ENCODE measurements at regions not wholly inside any gene's neighbourhood (a gene's known extent, or its start where the extent isn't known, plus 50 kb on each side); places are given as distances from the start of the nearest gene placed in this dataset.

DNA sequence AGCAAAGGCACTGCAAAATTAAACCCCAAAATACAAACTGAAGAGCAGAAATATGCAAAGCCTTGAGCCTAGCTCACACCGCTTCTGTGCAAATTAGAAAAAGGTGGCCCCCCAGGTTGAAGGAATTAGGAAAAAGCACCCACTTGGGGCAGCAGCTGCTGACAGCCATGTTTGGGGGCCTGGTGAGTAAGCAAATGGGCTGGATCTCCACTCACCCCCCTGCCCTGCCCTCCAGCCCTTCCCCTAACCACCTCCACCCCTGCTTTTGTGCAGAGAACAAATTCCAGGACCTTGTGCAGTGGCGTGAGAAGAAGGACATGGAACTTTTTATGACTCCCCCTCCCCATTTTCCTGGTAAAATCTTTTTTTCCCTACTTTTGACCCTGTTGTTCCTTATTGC, 92.0 kb upstream of the DNAH5 start:
- Histone ChIP-seq H3K27me3 (ENCODE audit: low read depth) (no peaks in the 10 kb centered on the region), H3K4me1 (peaks cover 28% of the 10 kb centered on the region), H3K36me3 (no peaks in the 10 kb centered on the region), H3K4me3 (peak overlapping the region; percentile 47), H3K9me3 (replicated peaks) (no peaks in the 10 kb centered on the region), H3K27ac (replicated peaks) (peak overlapping the region; percentile 70)
- TF ChIP-seq, protein P1, sequence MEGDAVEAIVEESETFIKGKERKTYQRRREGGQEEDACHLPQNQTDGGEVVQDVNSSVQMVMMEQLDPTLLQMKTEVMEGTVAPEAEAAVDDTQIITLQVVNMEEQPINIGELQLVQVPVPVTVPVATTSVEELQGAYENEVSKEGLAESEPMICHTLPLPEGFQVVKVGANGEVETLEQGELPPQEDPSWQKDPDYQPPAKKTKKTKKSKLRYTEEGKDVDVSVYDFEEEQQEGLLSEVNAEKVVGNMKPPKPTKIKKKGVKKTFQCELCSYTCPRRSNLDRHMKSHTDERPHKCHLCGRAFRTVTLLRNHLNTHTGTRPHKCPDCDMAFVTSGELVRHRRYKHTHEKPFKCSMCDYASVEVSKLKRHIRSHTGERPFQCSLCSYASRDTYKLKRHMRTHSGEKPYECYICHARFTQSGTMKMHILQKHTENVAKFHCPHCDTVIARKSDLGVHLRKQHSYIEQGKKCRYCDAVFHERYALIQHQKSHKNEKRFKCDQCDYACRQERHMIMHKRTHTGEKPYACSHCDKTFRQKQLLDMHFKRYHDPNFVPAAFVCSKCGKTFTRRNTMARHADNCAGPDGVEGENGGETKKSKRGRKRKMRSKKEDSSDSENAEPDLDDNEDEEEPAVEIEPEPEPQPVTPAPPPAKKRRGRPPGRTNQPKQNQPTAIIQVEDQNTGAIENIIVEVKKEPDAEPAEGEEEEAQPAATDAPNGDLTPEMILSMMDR (IDR thresholded peaks at IDR 0.05; ENCODE audit: borderline replicate concordance), result no peak
- intact Hi-C loops (cut with micrococcal nuclease), result no loop called here
- DNase-seq, result no peak

DNA sequence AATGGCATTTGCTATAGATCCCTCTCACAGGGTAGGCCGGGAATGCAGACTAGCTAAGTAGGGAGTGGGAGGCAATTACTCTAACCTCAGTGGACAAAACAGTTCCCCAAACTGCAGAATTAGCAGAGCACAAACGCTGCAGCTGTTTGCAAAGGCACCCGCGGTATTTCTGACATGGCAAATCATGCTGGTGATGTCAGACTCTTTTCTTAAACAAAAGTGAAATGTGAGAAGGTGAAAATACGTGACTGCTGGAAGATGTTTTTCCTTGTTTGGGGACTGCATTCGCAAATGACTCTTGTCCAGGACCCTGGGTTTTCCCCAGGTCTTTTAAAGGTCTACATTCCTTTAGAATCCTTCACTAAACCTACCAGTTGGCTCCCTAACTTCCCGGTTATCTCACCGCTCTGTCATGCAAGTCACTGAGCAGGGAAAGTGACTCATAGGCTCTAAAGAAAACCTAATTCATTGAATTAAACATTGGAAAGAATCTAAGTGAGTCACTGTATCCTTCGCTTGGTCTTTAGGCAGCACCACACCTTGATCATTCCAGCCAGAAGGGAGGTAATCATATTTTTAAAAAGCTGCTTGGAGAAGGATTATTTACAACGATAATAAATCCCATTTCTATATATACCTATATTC, 91.5 kb upstream of the DNAH5 start:
- Histone ChIP-seq H3K9me3 (replicated peaks) (no peaks in the 10 kb centered on the region), H3K4me1 (peaks cover 28% of the 10 kb centered on the region), H3K4me3 (peak overlapping the region; percentile 47), H3K36me3 (no peaks in the 10 kb centered on the region), H3K27me3 (ENCODE audit: low read depth) (no peaks in the 10 kb centered on the region), H3K27ac (replicated peaks) (peak overlapping the region; percentile 70)
- TF ChIP-seq, protein P1 (IDR thresholded peaks at IDR 0.05; ENCODE audit: borderline replicate concordance), result no peak
- intact Hi-C loops (cut with micrococcal nuclease), result no loop called here
- no peak for DNase-seq

DNA sequence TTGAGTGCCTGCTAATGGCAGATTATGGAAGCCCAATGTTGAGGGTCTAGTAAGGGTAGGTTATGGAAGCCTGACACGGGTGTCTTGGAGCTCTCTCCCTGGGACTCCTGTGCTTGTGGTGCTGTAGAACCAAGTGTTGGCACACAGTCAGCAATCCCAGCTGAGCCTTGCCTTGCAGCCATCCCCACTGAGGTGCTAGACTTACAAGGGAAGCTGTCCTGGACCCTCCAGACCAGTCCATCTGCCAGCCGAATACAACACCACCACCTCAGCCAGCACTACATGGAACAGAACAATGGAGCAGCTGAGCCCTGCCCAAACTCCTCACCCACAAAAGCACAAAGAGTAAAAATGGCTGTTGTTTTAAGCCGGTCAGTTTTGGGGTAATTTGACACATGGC, 90.5 kb upstream of the DNAH5 start:
- intact Hi-C loops (cut with micrococcal nuclease), result no loop called here
- Histone ChIP-seq H3K9me3 (replicated peaks) (no peaks in the 10 kb centered on the region), H3K27ac (replicated peaks) (no peak overlapping the region), H3K36me3 (no peaks in the 10 kb centered on the region), H3K27me3 (ENCODE audit: low read depth) (no peaks in the 10 kb centered on the region), H3K4me1 (peaks cover 28% of the 10 kb centered on the region), H3K4me3 (no peak overlapping the region)
- TF ChIP-seq, protein P1 (IDR thresholded peaks at IDR 0.05; ENCODE audit: borderline replicate concordance), result no peak
- no peak for DNase-seq

DNA sequence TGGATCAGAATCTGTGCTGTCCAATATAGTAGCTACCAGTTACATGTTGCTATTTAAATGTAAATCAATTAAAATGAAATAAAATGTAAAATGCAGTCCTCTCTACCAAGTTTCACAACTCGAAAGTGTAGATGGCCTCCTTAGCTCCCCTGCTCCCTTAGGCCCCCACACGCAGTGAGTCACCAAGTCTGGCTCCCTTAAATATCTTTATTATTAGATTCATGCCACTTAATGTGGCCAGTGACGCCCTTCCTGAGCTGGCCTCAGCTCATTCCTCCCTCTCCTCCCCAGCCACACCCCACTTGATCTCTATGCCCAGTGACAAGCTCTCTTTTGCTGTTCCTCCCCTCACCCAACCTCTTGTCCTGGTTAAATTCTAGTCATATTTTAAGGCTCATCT, 88.4 kb upstream of the DNAH5 start:
- Histone ChIP-seq H3K4me3 (no peak overlapping the region), H3K4me1 (peaks cover 23% of the 10 kb centered on the region), H3K36me3 (no peaks in the 10 kb centered on the region), H3K9me3 (replicated peaks) (no peaks in the 10 kb centered on the region), H3K27me3 (ENCODE audit: low read depth) (no peaks in the 10 kb centered on the region), H3K27ac (replicated peaks) (no peak overlapping the region)
- no peak for DNase-seq
- TF ChIP-seq, protein P1 (IDR thresholded peaks at IDR 0.05; ENCODE audit: borderline replicate concordance), result no peak
- intact Hi-C loops (cut with micrococcal nuclease), result no loop called here

DNA sequence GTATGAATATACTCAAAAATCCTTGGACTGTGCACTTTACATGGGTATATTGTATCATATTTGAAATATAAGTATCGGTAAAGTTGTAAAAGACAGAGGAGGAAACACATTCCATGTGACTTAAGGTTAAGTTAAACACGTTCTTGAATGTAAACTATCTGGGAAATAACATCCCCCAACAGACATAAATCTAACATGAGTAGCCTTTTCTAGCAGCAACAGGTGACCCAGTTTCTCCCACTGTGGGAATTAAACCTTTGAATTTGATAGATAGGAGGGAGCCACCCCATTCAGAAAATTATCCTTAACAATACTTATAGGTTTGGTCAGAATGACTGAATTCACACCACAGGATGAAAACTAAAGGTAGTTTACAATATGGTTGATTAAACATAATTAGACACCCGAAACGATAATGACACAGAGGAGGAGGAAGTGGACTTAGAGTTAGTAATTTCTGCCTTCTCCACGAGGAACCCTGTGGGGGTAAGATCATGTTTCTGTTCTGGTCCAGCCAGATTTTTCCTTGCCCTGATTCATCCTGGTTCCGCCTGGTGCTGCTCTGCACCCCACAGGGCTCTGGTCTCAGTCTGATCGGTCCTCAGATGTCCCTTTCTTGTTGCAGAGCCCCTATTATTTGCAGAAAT, 84.6 kb upstream of the DNAH5 start:
- TF ChIP-seq, protein P1 (IDR thresholded peaks at IDR 0.05; ENCODE audit: borderline replicate concordance), result no peak
- Histone ChIP-seq H3K27ac (replicated peaks) (no peak overlapping the region), H3K9me3 (replicated peaks) (no peaks in the 10 kb centered on the region), H3K4me1 (no peaks in the 10 kb centered on the region), H3K4me3 (no peak overlapping the region), H3K36me3 (no peaks in the 10 kb centered on the region), H3K27me3 (ENCODE audit: low read depth) (no peaks in the 10 kb centered on the region)
- intact Hi-C loops (cut with micrococcal nuclease), result no loop called here
- DNase-seq, result no peak
